Ramos (cell line): ENCODE measurements at regions not wholly inside any gene's neighbourhood (a gene's known extent, or its start where the extent isn't known, plus 50 kb on each side); places are given as distances from the start of the nearest gene placed in this dataset.

Experiments used
- in situ Hi-C: fragments of 300-500 bp; cut with MboI; formaldehyde crosslinking; loops from one replicate; pipeline ENCODE4 v1.14.3; 2022; ENCODE audit warnings: low sequenced_read_pairs; ENCODE audit not compliant: unreplicated experiment

DNA sequence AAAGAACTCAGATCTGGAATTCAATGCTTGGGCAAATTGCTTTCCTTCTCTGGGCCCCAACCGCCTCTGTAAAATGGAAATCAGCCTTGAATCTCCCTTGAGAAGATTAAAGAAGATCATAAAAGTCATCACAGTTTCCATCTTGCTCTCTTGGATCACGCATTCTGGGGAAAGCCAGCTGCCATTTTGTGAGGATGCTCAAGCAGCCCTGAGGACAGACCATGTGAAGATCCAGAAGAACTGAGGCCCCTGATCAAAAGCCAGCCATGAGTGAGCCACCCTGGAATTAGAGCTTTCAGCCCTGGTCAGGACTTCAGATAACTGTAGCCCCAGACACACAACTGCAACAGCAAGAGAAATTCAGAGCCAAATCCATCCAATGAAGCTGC, 229.3 kb downstream of the MN1 start:
- in situ Hi-C loops = no loop called here

GRCh38 chr22:27573280-27574001, 228.1 kb downstream of the MN1 start:
- in situ Hi-C loops = no loop called here

DNA sequence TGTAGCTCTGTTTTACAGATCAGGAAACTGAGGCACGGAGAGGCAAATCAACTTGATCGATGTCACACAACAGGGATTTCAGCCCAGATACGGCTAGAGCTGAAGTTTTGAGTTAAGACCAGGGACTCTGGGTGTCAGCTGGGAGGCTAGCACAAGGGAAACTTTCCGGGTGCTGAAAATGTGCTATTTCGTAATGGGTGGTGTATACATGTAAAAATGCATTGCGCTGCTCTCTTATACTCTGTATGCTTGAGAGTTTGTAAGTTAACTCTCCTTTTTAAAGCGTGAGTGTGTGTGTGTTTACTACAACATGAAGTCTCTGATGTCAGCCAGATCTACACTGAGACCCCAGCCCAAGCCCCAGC, 227.6 kb downstream of the MN1 start:
- in situ Hi-C loops = no loop called here

DNA sequence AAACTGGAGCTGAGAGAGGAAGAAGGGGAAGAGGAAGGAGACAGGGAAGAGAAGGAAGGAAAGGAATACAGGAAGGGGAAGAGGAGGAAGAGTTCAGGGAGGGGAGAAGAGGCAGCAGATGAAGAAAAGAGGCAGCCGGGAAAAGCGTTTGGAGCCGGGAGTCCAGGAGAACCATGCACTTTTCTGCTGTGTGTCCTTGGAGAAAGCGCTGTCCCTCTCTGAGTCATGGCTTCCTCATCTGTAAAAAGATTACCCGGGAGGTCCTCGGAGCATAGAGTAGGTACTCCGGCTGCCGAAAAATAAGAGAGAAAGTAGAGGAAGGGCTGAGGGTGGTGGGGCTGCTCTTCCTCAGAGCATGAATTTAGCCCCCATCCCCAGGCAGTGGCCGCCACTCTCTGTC, 226.9 kb downstream of the MN1 start:
- in situ Hi-C loops = no loop called here

DNA sequence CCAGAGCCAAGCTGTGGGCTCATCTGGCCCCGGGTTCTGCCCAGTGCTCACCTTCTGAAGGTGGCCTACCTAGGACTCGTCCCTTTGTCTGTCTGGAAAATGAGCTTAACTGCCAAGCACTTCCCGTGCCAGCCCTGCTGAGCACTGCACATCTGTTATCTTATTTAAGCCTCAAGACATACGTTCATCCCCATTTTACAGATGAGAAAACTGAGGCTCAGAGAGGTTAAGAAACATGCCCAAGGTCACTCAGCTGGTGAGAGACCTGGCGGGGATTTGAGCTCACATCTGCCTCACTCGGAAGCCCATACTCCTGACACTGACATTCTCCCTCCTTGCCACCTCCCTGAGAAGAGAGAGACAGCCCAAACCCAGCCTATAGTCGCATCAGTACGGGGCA, 226.2 kb downstream of the MN1 start:
- in situ Hi-C loops = no loop called here

DNA sequence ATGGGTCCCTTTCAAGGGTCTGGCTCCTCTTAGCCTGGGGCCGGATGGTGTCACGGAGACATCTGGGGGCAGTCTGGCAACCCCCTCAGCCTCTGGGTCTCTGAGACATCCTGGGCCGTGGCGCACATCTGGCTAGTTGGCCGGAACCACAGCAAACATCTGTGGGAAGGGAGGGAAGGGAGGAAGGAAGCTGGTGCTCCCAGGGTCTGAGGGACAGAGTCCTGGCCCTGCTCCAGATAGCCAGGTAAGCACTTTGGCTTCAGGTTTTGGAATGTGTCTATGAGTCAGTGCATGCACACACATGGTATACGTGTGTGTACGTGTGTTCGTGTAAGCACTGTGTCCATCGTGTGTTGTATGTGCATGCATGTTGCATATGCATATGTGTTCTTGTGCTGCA, 225.1 kb downstream of the MN1 start:
- in situ Hi-C loops = no loop called here

GRCh38 chr22:27576815-27577573, 224.6 kb downstream of the MN1 start:
- in situ Hi-C loops = no loop called here

GRCh38 chr22:27577574-27577969, 224.0 kb downstream of the MN1 start:
- in situ Hi-C loops = no loop called here

- in situ Hi-C loops = no loop called here
Measured at GRCh38 chr22:27578937-27579617, 222.5 kb downstream of the MN1 start.

DNA sequence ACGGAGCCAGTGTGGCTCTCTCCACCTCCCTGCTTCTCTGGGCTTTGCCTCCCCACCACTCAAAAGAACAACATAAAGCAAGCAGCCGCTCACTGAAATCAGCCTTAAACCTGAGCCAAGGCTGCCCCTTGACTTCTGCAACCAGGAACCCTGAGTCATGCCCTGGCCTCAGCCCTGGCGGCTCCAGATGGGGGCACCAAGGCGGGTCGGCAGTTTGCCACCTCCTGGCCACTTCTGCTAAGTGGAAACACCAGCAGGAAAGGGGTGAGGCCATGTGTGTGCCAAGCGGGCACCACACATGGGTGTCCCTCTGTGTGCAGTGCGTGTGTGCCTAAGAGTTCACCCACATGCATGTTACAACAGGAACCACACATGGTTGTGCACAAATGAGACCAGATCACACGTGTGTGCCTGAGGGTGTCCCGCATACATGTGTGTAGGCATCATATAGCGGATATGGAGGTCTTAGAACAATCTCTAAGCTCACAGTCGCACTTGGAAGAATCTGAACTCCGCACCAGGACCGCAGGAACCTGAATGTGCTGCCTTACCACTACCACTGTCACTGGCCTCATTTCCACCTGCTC, 221.2 kb downstream of the MN1 start:
- in situ Hi-C loops = no loop called here

DNA sequence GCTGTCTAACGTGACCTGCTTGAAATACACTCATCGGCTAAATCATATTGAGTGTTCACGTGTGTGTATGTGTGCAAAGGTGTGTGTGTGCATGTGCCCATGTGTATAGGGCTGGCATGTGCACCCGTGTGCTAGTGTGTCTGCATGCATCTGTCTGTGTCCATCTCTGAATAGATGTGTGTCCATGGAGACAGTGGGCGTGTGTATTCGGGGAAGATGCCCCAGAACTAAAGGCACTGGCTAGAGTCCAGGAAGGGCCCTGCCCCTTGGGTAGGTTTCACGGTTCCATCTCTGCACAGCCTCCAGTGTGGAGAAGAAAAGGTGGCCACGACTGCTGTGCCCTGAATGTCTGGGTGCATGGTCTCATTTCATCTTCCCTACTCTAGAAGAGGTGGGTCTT, 220.3 kb downstream of the MN1 start:
- in situ Hi-C loops = no loop called here

DNA sequence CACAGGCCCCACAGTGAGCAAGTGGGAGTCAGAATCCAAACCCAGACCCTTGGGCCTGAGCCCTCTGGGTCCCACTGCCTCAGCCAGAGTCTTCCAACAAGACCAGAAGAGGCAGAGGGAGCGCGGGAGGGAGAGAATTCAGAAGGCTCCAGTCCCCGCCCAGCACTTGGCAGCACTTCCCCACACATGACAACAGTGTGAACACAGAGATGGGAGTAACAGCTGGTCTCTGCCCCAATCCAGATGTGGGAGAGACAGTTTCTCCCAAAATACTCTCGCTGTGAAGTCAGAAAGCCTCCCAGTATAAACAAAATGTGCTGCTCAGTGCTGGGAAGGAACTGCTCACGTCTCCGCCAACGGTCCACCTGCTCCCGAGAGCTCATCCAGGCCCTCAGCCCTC, 219.9 kb downstream of the MN1 start:
- in situ Hi-C loops = no loop called here

GRCh38 chr22:27583856-27584255, 217.7 kb downstream of the MN1 start:
- in situ Hi-C loops = no loop called here

DNA sequence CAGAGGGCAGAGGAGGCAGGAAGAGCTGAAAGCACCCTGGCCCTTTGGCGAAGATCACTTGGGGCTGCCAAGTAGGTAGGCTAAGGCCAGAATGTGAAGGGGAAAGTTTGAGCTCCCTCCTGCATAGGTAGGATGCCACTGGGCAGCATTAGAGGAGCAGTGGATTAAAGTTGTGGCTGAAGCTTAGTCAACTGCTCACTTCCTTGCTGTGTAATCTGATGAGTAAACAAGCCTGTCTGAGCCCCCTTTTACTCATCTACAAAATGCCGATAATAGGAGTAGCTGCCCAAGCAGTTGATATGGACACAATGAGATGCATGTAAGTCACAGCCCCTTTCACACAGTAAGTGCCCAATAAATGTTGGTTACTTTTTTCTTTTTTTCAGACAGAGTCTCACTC, 216.4 kb downstream of the MN1 start:
- in situ Hi-C loops = no loop called here

- in situ Hi-C loops = no loop called here
Measured at GRCh38 chr22:27588268-27588667, 213.3 kb downstream of the MN1 start.

GRCh38 chr22:27588915-27589314, 212.6 kb downstream of the MN1 start:
- in situ Hi-C loops = no loop called here

GRCh38 chr22:27591060-27591459, 210.5 kb downstream of the MN1 start:
- in situ Hi-C loops = no loop called here

DNA sequence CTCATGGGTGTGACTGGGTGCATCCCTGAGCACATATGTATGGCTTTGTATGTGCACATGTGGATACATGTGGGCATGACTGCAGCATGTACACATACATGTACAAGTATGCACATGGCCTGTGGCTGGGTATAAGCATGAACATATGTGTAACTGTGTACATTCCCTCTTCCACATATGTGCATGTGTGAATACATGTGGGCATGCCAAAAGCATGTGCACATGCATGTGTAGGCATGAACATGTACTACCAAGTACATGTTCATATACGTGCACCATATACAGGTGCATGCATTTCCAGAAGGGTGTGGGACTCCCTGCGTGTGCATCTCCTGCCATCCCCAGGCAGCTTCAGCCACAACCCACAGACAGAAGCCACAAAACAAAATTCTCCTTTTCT, 208.2 kb downstream of the MN1 start:
- in situ Hi-C loops = no loop called here

- in situ Hi-C loops = no loop called here
Measured at GRCh38 chr22:27594020-27594419, 207.5 kb downstream of the MN1 start.

DNA sequence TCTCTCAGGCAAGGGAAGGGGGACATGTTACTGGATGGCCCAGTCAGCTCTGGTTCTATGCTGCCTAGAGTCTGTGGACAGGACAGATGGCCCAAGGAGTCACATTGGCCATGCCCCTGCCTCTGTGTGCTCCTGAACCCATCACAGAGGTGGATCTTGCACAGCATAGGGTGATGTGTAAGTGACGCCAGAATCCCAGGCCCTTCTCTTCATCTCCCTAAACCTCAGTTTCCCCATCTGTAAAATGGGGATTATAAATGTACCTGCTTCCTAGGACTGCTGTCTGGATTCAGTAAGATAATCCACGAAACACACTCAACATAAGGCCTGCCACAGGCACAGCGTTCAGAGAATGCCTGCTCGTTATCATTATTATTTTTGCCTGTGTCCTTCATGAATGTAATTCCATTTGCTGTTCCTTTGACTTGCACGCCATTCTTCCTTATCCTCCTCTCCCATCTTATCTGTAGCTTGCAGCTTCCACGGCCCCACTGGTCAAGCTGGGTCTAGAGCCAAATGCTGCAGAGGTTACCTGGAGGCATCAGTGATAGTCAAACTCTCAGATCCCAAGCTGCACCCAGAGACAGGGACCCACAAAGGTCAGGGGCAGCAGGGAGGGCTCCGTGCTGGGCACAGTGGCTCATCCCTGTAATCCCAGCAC, 207.0 kb downstream of the MN1 start:
- in situ Hi-C loops = no loop called here
